Renal cortical epithelial cell (primary cell): ENCODE measurements at regions not wholly inside any gene's neighbourhood (a gene's known extent, or its start where the extent isn't known, plus 50 kb on each side); places are given as distances from the start of the nearest gene placed in this dataset.
A peak's percentile ranks its signal among the peaks of the same experiment; 100 is the strongest.

Experiments used
- DNase-seq: peaks from one replicate; pipeline ENCODE4 v3.0.0-alpha.2; 2011; ENCODE audit warnings: low read depth

- no peak for DNase-seq
These were observed 402.3 kb downstream of the LRRC70 start for GRCh38 chr5:62980884-62981283.

- DNase-seq: no peak
These were observed 400.9 kb downstream of the LRRC70 start for GRCh38 chr5:62979472-62979871.

- DNase-seq: no peak
These were observed 399.0 kb downstream of the LRRC70 start for GRCh38 chr5:62977661-62978060.

GRCh38 chr5:62974623-62975022, 396.0 kb downstream of the LRRC70 start:
- DNase-seq: peak; percentile 42

GRCh38 chr5:62969409-62970120, 390.9 kb downstream of the LRRC70 start:
- DNase-seq: peak; percentile 79

GRCh38 chr5:62964428-62964827, 385.8 kb downstream of the LRRC70 start:
- DNase-seq: no peak

GRCh38 chr5:62960781-62961180, 382.2 kb downstream of the LRRC70 start:
- DNase-seq: peak; percentile 43

GRCh38 chr5:62956597-62956996, 378.0 kb downstream of the LRRC70 start:
- DNase-seq: no peak

GRCh38 chr5:62954578-62954977, 376.0 kb downstream of the LRRC70 start:
- DNase-seq: no peak

GRCh38 chr5:62948301-62948700, 369.7 kb downstream of the LRRC70 start:
- no peak for DNase-seq

GRCh38 chr5:62942384-62942783, 363.8 kb downstream of the LRRC70 start:
- DNase-seq: no peak

GRCh38 chr5:62938927-62939326, 360.3 kb downstream of the LRRC70 start:
- peak; percentile 68 for DNase-seq

- peak; percentile 95 for DNase-seq
These were observed 359.3 kb downstream of the LRRC70 start for GRCh38 chr5:62937661-62938558.

GRCh38 chr5:62935660-62936059, 357.0 kb downstream of the LRRC70 start:
- peak; percentile 46 for DNase-seq

- DNase-seq: no peak
These were observed 355.7 kb downstream of the LRRC70 start for GRCh38 chr5:62934319-62934718.

GRCh38 chr5:62933261-62933660, 354.6 kb downstream of the LRRC70 start:
- DNase-seq: no peak

- DNase-seq: no peak
These were observed 352.7 kb downstream of the LRRC70 start for GRCh38 chr5:62931153-62931950.

- peak; percentile 74 for DNase-seq
These were observed 343.6 kb downstream of the LRRC70 start for GRCh38 chr5:62922191-62922590.

- DNase-seq: peak; percentile 21
These were observed 342.2 kb downstream of the LRRC70 start for GRCh38 chr5:62920856-62921255.

- peak; percentile 66 for DNase-seq
These were observed 330.7 kb downstream of the LRRC70 start for GRCh38 chr5:62909326-62909725.

- no peak for DNase-seq
These were observed 323.5 kb downstream of the LRRC70 start for GRCh38 chr5:62902126-62902525.

- no peak for DNase-seq
These were observed 322.4 kb downstream of the LRRC70 start for GRCh38 chr5:62900976-62901375.
